ENCODE measurements at regions not wholly inside any gene's neighbourhood (a gene's known extent, or its start where the extent isn't known, plus 50 kb on each side); places are given as distances from the start of the nearest gene placed in this dataset.

GRCh38 chr11:23473782-23474181 lies 613.5 kb upstream of the CCDC179 start:
- TF ChIP-seq CTCF (conservative IDR thresholded peaks at IDR 0.05 in 1 of 2, IDR thresholded peaks at IDR 0.05 in 1 of 2; ENCODE audit: low read depth in 1 of 2, low read length in 2 of 2) (no peak), EZH2 (IDR thresholded peaks at IDR 0.05; ENCODE audit: low read length, missing control alignments) (no peak)
